IMR-90 (cell line): ENCODE measurements at regions not wholly inside any gene's neighbourhood (a gene's known extent, or its start where the extent isn't known, plus 50 kb on each side); places are given as distances from the start of the nearest gene placed in this dataset.

Experiments
- CEBPB ChIP-seq: IDR thresholded peaks from 2 replicates; pipeline ENCODE4 v1.6.1; 2012; ENCODE audit warnings: low read depth, low read length, improper control_type of control experiment
- CHD1 ChIP-seq: IDR thresholded peaks from 2 replicates; pipeline ENCODE4 v1.6.1; 2012; ENCODE audit warnings: low read depth, low read length, improper control_type of control experiment
- CTCF ChIP-seq: conservative IDR thresholded peaks from 2 replicates; pipeline ENCODE4 v1.5.1; 2012; ENCODE audit warnings: mild to moderate bottlenecking, low read depth, low read length, improper control_type of control experiment
- FOS ChIP-seq: fragments of 150-350 bp; IDR thresholded peaks from 2 replicates; pipeline ENCODE4 v1.6.1; 2016; ENCODE audit warnings: low read depth, low read length
- NFE2L2 ChIP-seq: fragments of 150-350 bp; IDR thresholded peaks from 2 replicates; pipeline ENCODE4 v1.6.1; 2016; ENCODE audit warnings: low read depth, mild to moderate bottlenecking, low read length
- POLR2A ChIP-seq: IDR thresholded peaks from 2 replicates; pipeline ENCODE4 v1.6.1; 2012; ENCODE audit warnings: mild to moderate bottlenecking, low read depth, low read length
- RCOR1 ChIP-seq: IDR thresholded peaks from 2 replicates; pipeline ENCODE4 v1.6.1; 2012; ENCODE audit warnings: mild to moderate bottlenecking, low read length, improper control_type of control experiment; ENCODE audit not compliant: insufficient replicate concordance
- SMC3 ChIP-seq: fragments of 150-350 bp; IDR thresholded peaks from 2 replicates; pipeline ENCODE4 v1.6.1; 2016; ENCODE audit warnings: low read depth, mild to moderate bottlenecking, antibody characterized with exemption, low read length, moderate library complexity

DNA sequence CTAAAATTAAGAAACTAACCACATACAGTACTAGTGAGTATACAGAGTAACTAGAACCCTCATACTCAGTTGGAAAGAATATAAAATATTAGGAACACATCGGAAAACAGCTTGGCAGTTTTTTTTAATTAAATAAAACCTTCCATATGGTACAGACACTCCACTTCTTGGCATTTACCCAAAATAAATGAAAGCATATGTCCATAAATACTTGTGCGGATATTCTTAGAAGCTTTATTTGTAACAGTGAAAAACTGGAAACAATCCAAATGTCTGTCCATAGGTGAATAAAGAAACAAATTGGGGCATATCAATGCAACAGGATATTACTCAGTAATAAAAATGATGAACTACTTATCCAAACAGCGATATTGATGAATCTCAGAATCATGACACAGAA is 410.0 kb downstream of the HTR7 start:
- TF ChIP-seq CHD1 (no peak), CTCF (no peak), RCOR1 (no peak), POLR2A (no peak), SMC3 (no peak), FOS (no peak), NFE2L2 (no peak), CEBPB (no peak)
